ENCODE measurements at regions not wholly inside any gene's neighbourhood (a gene's known extent, or its start where the extent isn't known, plus 50 kb on each side); places are given as distances from the start of the nearest gene placed in this dataset.

DNA sequence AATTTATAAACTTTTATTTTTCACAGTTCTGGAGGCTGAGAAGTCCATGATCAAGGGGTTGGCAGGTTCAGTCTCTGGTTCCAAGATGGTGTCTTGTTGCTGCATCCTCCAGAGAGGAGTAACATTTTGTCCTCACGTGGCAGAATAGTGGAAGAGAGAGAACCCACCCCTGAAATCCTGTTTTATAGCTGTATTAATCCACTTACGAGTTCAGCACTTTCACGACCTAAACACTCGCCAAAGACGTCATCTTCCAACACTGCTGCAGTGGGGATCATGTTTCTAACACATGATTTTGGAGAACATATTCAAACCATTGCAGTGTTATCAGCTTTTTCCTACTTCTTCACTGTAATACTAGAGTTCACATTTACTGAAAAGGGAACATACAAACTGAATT lies 233.0 kb upstream of the ATP10B start:
- TF ChIP-seq, protein P1, sequence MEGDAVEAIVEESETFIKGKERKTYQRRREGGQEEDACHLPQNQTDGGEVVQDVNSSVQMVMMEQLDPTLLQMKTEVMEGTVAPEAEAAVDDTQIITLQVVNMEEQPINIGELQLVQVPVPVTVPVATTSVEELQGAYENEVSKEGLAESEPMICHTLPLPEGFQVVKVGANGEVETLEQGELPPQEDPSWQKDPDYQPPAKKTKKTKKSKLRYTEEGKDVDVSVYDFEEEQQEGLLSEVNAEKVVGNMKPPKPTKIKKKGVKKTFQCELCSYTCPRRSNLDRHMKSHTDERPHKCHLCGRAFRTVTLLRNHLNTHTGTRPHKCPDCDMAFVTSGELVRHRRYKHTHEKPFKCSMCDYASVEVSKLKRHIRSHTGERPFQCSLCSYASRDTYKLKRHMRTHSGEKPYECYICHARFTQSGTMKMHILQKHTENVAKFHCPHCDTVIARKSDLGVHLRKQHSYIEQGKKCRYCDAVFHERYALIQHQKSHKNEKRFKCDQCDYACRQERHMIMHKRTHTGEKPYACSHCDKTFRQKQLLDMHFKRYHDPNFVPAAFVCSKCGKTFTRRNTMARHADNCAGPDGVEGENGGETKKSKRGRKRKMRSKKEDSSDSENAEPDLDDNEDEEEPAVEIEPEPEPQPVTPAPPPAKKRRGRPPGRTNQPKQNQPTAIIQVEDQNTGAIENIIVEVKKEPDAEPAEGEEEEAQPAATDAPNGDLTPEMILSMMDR (IDR thresholded peaks at IDR 0.05; ENCODE audit: borderline replicate concordance, extremely low read depth, low read length, poor library complexity, severe bottlenecking): no peak
- no peaks in the 10 kb centered on the region for H4K20me1 ChIP-seq (ENCODE audit: insufficient read depth, low read length)
- no peak overlapping the region for H3K27ac ChIP-seq (ENCODE audit: low read length)
- H3K4me3 ChIP-seq (ENCODE audit: low read depth in 1 of 2, low read length in 2 of 2): no peak overlapping the region
- ATAC-seq (ENCODE audit: insufficient read depth, low read depth) (no peak), DNase-seq (no peak)
- no peak overlapping the region for H2AFZ ChIP-seq (ENCODE audit: low read depth, low read length)
- H3K27me3 ChIP-seq (ENCODE audit: insufficient read depth, low read length, poor library complexity): no peaks in the 10 kb centered on the region
- H3K9me3 ChIP-seq (ENCODE audit: insufficient read depth, low read length, severe bottlenecking): no peaks in the 10 kb centered on the region
- no peaks in the 10 kb centered on the region for H3K36me3 ChIP-seq (ENCODE audit: insufficient read depth, low read length)
- no peaks in the 10 kb centered on the region for H3K79me2 ChIP-seq (ENCODE audit: insufficient read depth, low read length)
- H3K4me2 ChIP-seq (ENCODE audit: insufficient read depth, low read length): no peak overlapping the region
- H3K9ac ChIP-seq (ENCODE audit: low read depth, low read length): no peak overlapping the region
- peaks cover 8% of the 10 kb centered on the region for H3K4me1 ChIP-seq (ENCODE audit: insufficient read depth, low read length)

DNA sequence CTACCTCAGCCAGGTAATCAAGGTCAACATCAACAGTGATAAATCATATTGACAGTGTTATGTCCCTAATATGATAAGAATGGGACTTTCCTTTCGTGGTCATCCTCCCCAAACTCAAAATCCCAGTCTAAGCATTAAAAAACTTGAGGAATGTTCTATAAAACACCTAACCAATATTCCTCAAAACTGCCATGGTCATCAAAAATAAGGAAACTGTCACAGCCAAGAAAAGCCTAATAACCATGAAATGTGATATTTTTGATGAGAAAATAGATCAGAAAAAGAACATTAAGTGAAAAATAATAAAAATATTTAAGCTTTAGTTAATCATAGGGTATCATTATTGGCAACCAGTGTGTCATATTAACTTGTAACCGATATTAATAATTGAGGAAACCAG lies 232.1 kb upstream of the ATP10B start:
- H3K36me3 ChIP-seq (ENCODE audit: insufficient read depth, low read length): no peaks in the 10 kb centered on the region
- H3K9me3 ChIP-seq (ENCODE audit: insufficient read depth, low read length, severe bottlenecking): no peaks in the 10 kb centered on the region
- H3K4me1 ChIP-seq (ENCODE audit: insufficient read depth, low read length): peaks cover 8% of the 10 kb centered on the region
- no peaks in the 10 kb centered on the region for H3K27me3 ChIP-seq (ENCODE audit: insufficient read depth, low read length, poor library complexity)
- DNase-seq (no peak), ATAC-seq (ENCODE audit: insufficient read depth, low read depth) (no peak)
- H3K4me2 ChIP-seq (ENCODE audit: insufficient read depth, low read length): no peak overlapping the region
- H3K9ac ChIP-seq (ENCODE audit: low read depth, low read length): no peak overlapping the region
- no peak overlapping the region for H2AFZ ChIP-seq (ENCODE audit: low read depth, low read length)
- no peak overlapping the region for H3K27ac ChIP-seq (ENCODE audit: low read length)
- H4K20me1 ChIP-seq (ENCODE audit: insufficient read depth, low read length): no peaks in the 10 kb centered on the region
- no peak for TF ChIP-seq EZH2 (IDR thresholded peaks at IDR 0.05; ENCODE audit: borderline replicate concordance, low read depth, low read length, severe bottlenecking)
- TF ChIP-seq, protein P1 (IDR thresholded peaks at IDR 0.05; ENCODE audit: borderline replicate concordance, extremely low read depth, low read length, poor library complexity, severe bottlenecking): no peak
- H3K4me3 ChIP-seq (ENCODE audit: low read depth in 1 of 2, low read length in 2 of 2): no peak overlapping the region
- H3K79me2 ChIP-seq (ENCODE audit: insufficient read depth, low read length): no peaks in the 10 kb centered on the region

DNA sequence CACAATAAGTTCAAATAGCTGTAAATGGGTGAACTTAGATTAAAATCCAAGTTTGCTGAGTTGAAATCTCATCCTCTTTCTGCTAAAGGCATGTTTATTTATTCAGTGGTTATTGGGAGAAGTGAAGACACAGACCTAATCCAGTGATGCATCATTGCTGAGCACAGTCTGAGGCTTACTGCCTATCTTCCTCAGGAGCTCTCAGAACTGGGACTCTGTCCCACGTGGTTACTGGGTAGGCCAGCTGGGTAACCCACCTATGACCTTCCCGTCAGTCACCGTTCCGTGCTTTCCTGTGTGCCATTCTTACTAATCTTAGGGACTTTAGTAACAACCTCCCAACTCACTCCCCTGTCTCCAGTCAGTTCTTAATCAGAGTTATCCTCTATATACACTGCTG lies 226.8 kb upstream of the ATP10B start:
- Histone ChIP-seq H3K79me2 (ENCODE audit: insufficient read depth, low read length) (no peaks in the 10 kb centered on the region), H3K4me1 (ENCODE audit: insufficient read depth, low read length) (peaks cover 8% of the 10 kb centered on the region), H3K27me3 (ENCODE audit: insufficient read depth, low read length, poor library complexity) (no peaks in the 10 kb centered on the region), H3K9ac (ENCODE audit: low read depth, low read length) (no peak overlapping the region), H3K27ac (ENCODE audit: low read length) (no peak overlapping the region), H2AFZ (ENCODE audit: low read depth, low read length) (no peak overlapping the region), H3K36me3 (ENCODE audit: insufficient read depth, low read length) (no peaks in the 10 kb centered on the region), H3K4me3 (ENCODE audit: low read depth in 1 of 2, low read length in 2 of 2) (no peak overlapping the region), H3K9me3 (ENCODE audit: insufficient read depth, low read length, severe bottlenecking) (no peaks in the 10 kb centered on the region), H4K20me1 (ENCODE audit: insufficient read depth, low read length) (no peaks in the 10 kb centered on the region), H3K4me2 (ENCODE audit: insufficient read depth, low read length) (no peak overlapping the region)
- ATAC-seq (ENCODE audit: insufficient read depth, low read depth) (no peak), DNase-seq (no peak)
- TF ChIP-seq, protein P1 (IDR thresholded peaks at IDR 0.05; ENCODE audit: borderline replicate concordance, extremely low read depth, low read length, poor library complexity, severe bottlenecking): no peak
- no peak for TF ChIP-seq EZH2 (IDR thresholded peaks at IDR 0.05; ENCODE audit: borderline replicate concordance, low read depth, low read length, severe bottlenecking)

DNA sequence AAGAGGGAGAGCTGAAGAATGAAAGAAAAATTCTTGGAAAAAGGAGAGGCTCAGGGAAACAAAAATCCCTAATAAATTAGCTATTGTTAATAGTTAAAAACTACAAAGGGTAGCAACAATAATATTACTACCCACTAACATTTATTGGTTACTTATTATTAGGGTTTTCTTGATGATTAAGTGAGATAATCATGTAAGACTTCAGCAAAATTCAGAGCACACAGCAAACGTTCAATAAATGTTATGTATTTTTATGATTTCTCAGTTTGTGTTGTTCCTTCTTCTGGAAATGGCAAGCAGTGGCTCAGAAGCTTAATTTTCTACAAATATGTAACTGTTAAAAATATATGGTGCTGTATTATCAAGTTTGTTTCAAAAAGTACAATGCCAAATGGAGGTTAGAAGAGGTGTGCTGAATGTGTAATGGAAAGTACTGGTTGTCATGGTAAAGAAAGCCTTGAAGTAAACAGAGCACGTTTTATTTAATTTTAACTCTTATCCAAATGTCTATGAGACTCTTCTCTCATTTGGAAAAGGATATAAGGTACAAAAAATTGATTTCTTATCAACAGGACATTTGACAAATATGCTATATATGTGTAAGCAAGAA lies 226.0 kb upstream of the ATP10B start:
- no peak overlapping the region for H3K27ac ChIP-seq (ENCODE audit: low read length)
- no peak for TF ChIP-seq EZH2 (IDR thresholded peaks at IDR 0.05; ENCODE audit: borderline replicate concordance, low read depth, low read length, severe bottlenecking)
- TF ChIP-seq, protein P1 (IDR thresholded peaks at IDR 0.05; ENCODE audit: borderline replicate concordance, extremely low read depth, low read length, poor library complexity, severe bottlenecking): no peak
- DNase-seq: no peak
- no peak overlapping the region for H3K4me3 ChIP-seq (ENCODE audit: low read depth in 1 of 2, low read length in 2 of 2)
- H4K20me1 ChIP-seq (ENCODE audit: insufficient read depth, low read length): no peaks in the 10 kb centered on the region
- no peaks in the 10 kb centered on the region for H3K9me3 ChIP-seq (ENCODE audit: insufficient read depth, low read length, severe bottlenecking)
- ATAC-seq (ENCODE audit: insufficient read depth, low read depth): no peak
- no peaks in the 10 kb centered on the region for H3K27me3 ChIP-seq (ENCODE audit: insufficient read depth, low read length, poor library complexity)
- no peak overlapping the region for H3K4me2 ChIP-seq (ENCODE audit: insufficient read depth, low read length)
- no peaks in the 10 kb centered on the region for H3K79me2 ChIP-seq (ENCODE audit: insufficient read depth, low read length)
- no peaks in the 10 kb centered on the region for H3K36me3 ChIP-seq (ENCODE audit: insufficient read depth, low read length)
- H3K4me1 ChIP-seq (ENCODE audit: insufficient read depth, low read length): peaks cover 8% of the 10 kb centered on the region
- H2AFZ ChIP-seq (ENCODE audit: low read depth, low read length): no peak overlapping the region
- no peak overlapping the region for H3K9ac ChIP-seq (ENCODE audit: low read depth, low read length)

Measured in DND-41 (cell line).